SK-N-SH treated with all-trans-retinoic acid at 6 μM for 48 hours (cell line): ENCODE measurements at regions not wholly inside any gene's neighbourhood (a gene's known extent, or its start where the extent isn't known, plus 50 kb on each side); places are given as distances from the start of the nearest gene placed in this dataset.

Experiments used
- ATAC-seq: fragments of 200-7000 bp; cut with Tn5 transposase; 3 replicates; pipeline ENCODE4 v1.9.1; 2020; ENCODE audit warnings: mild to moderate bottlenecking, moderate library complexity
- ARNTL ChIP-seq: fragments of 450-650 bp; formaldehyde crosslinking; IDR thresholded peaks from 2 replicates; pipeline ENCODE4 v1.5.0; 2020; ENCODE audit warnings: low read depth, mild to moderate bottlenecking, moderate library complexity, borderline replicate concordance
- BACH2 ChIP-seq: fragments of 250-450 bp; sonication (Bioruptor Pico); IDR thresholded peaks from 2 replicates; pipeline ENCODE4 v1.9.0; 2021; ENCODE audit warnings: mild to moderate bottlenecking, borderline replicate concordance
- CREB5 ChIP-seq: fragments of 250-450 bp; sonication (Bioruptor Pico); IDR thresholded peaks from 2 replicates; pipeline ENCODE4 v1.5.1; 2020; ENCODE audit warnings: low read depth, mild to moderate bottlenecking, moderate library complexity
- CSDC2 ChIP-seq: fragments of 250-450 bp; sonication (Bioruptor Pico); IDR thresholded peaks from 2 replicates; pipeline ENCODE4 v1.5.0; 2020; ENCODE audit warnings: mild to moderate bottlenecking, moderate library complexity
- CSRNP3 ChIP-seq: fragments of 250-450 bp; sonication (Bioruptor Pico); IDR thresholded peaks from 2 replicates; pipeline ENCODE4 v1.5.1; 2021; ENCODE audit warnings: mild to moderate bottlenecking, moderate library complexity
- ESRRG ChIP-seq: fragments of 250-450 bp; sonication (Bioruptor Pico); IDR thresholded peaks from 2 replicates; pipeline ENCODE4 v1.6.1; 2021; ENCODE audit warnings: mild to moderate bottlenecking
- GLIS3 ChIP-seq: fragments of 250-450 bp; sonication (Bioruptor Pico); IDR thresholded peaks from 2 replicates; pipeline ENCODE4 v1.5.0; 2020; ENCODE audit warnings: mild to moderate bottlenecking, moderate library complexity
- ISL1 ChIP-seq: fragments of 250-450 bp; sonication (Bioruptor Pico); IDR thresholded peaks from 2 replicates; pipeline ENCODE4 v2.1.2; 2022; ENCODE audit warnings: mild to moderate bottlenecking, moderate library complexity
- OSR1 ChIP-seq: fragments of 250-450 bp; sonication (Bioruptor Pico); IDR thresholded peaks from 2 replicates; pipeline ENCODE4 v1.8.0; 2022; ENCODE audit warnings: moderate library complexity, mild to moderate bottlenecking, inconsistent platforms
- PATZ1 ChIP-seq: fragments of 250-450 bp; sonication (Bioruptor Pico); IDR thresholded peaks from 2 replicates; pipeline ENCODE4 v1.8.0; 2020; ENCODE audit warnings: mild to moderate bottlenecking, moderate library complexity, borderline replicate concordance
- POU6F1 ChIP-seq: fragments of 250-450 bp; sonication (Bioruptor Pico); IDR thresholded peaks from 2 replicates; pipeline ENCODE4 v1.8.0; 2021; ENCODE audit warnings: low read depth, mild to moderate bottlenecking, moderate library complexity, borderline replicate concordance
- PPARA ChIP-seq: fragments of 250-450 bp; sonication (Bioruptor Pico); IDR thresholded peaks from 2 replicates; pipeline ENCODE4 v1.5.0; 2020; ENCODE audit warnings: mild to moderate bottlenecking, borderline replicate concordance
- RARB ChIP-seq: fragments of 250-450 bp; sonication (Bioruptor Pico); IDR thresholded peaks from 2 replicates; pipeline ENCODE4 v1.8.0; 2021; ENCODE audit warnings: mild to moderate bottlenecking, moderate library complexity
- SNAI2 ChIP-seq: fragments of 250-450 bp; sonication (Bioruptor Pico); IDR thresholded peaks from 2 replicates; pipeline ENCODE4 v1.5.0; 2020; ENCODE audit warnings: mild to moderate bottlenecking, moderate library complexity
- TCF4 ChIP-seq: fragments of 250-450 bp; sonication (Bioruptor Pico); IDR thresholded peaks from 2 replicates; pipeline ENCODE4 v1.8.0; 2021; ENCODE audit warnings: mild to moderate bottlenecking, moderate library complexity, borderline replicate concordance
- TOX ChIP-seq: fragments of 250-450 bp; sonication (Bioruptor Pico); IDR thresholded peaks from 2 replicates; pipeline ENCODE4 v1.8.0; 2021; ENCODE audit warnings: mild to moderate bottlenecking, moderate library complexity, borderline replicate concordance
- TSHZ2 ChIP-seq: fragments of 250-450 bp; sonication (Bioruptor Pico); IDR thresholded peaks from 2 replicates; pipeline ENCODE4 v1.5.0; 2020; ENCODE audit warnings: mild to moderate bottlenecking, moderate library complexity
- ZFP30 ChIP-seq: fragments of 450-650 bp; formaldehyde crosslinking; IDR thresholded peaks from 2 replicates; pipeline ENCODE4 v1.5.0; 2022; ENCODE audit warnings: mild to moderate bottlenecking, moderate library complexity
- ZNF565 ChIP-seq: fragments of 450-650 bp; formaldehyde crosslinking; conservative IDR thresholded peaks from 2 replicates; pipeline ENCODE4 v1.5.0; 2020; ENCODE audit warnings: low read depth, mild to moderate bottlenecking, moderate library complexity
- ZNF8 ChIP-seq: fragments of 450-650 bp; formaldehyde crosslinking; IDR thresholded peaks from 2 replicates; pipeline ENCODE4 v1.5.0; 2020; ENCODE audit warnings: mild to moderate bottlenecking, moderate library complexity

- TF ChIP-seq OSR1 (CRISPR knock-in tag) (no peak), ZNF565 (CRISPR knock-in tag) (no peak), RARB (CRISPR knock-in tag) (no peak), ISL1 (CRISPR knock-in tag) (no peak), PATZ1 (no peak), BACH2 (CRISPR knock-in tag) (no peak), ESRRG (CRISPR knock-in tag) (no peak), CSRNP3 (CRISPR knock-in tag) (no peak), ZNF8 (CRISPR knock-in tag) (no peak), TSHZ2 (CRISPR knock-in tag) (no peak), POU6F1 (CRISPR knock-in tag) (no peak), ARNTL (no peak), TOX (CRISPR knock-in tag) (no peak), ZFP30 (CRISPR knock-in tag) (no peak), SNAI2 (CRISPR knock-in tag) (no peak), CREB5 (no peak), TCF4 (CRISPR knock-in tag) (no peak), CSDC2 (CRISPR knock-in tag) (no peak), GLIS3 (CRISPR knock-in tag) (no peak)
- no peak for ATAC-seq
These were observed 292.6 kb upstream of the DPH6 start for GRCh38 chr15:35838424-35839111.

- ATAC-seq = no peak
These were observed 296.7 kb upstream of the DPH6 start for GRCh38 chr15:35842631-35843030.

More at GRCh38 chr15:35842631-35843030, 296.7 kb upstream of the DPH6 start:
- TF ChIP-seq ZFP30 (CRISPR knock-in tag) (no peak), GLIS3 (CRISPR knock-in tag) (no peak), OSR1 (CRISPR knock-in tag) (no peak), POU6F1 (CRISPR knock-in tag) (no peak), ISL1 (CRISPR knock-in tag) (no peak), TSHZ2 (CRISPR knock-in tag) (no peak), PPARA (no peak), SNAI2 (CRISPR knock-in tag) (no peak)
- TF ChIP-seq, all 23 proteins: peak for 0
